Left renal pelvis (tissue), 4 donors: ENCODE measurements at regions not wholly inside any gene's neighbourhood (a gene's known extent, or its start where the extent isn't known, plus 50 kb on each side); places are given as distances from the start of the nearest gene placed in this dataset.
"Not testable (repeated sequence)": the region's sequence is repeated elsewhere in the genome, so short reads cannot be mapped to it uniquely, and the experiment has no call there.

Experiments
- DNase-seq, 4 donors: peaks; one replicate each; pipeline ENCODE4 v3.0.0-alpha.2; 2013; ENCODE audit warnings: low read depth in 4 of 4, low spot score in 3 of 4

DNA sequence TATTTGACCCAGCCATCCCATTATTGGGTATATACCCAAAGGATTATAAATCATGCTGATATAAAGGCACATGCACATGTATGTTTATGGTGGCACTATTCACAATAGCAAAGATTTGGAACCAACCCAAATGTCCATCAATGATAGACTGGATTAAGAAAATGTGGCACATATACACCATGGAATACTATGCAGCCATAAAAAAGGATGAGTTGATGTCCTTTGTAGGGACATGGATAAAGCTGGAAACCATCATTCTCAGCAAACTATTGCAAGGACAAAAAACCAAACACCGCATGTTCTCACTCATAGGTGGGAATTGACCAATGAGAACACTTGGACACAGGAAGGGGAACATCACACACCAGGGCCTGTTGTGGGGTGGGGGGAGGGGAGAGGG lies 147.3 kb upstream of the STK26 start:
- not testable (repeated sequence) for DNase-seq

GRCh38 chrX:131881194-131881593 lies 141.9 kb upstream of the STK26 start:
- DNase-seq = no peak

- DNase-seq = not testable (repeated sequence)
Measured at GRCh38 chrX:131885042-131885441, 138.1 kb upstream of the STK26 start.

DNA sequence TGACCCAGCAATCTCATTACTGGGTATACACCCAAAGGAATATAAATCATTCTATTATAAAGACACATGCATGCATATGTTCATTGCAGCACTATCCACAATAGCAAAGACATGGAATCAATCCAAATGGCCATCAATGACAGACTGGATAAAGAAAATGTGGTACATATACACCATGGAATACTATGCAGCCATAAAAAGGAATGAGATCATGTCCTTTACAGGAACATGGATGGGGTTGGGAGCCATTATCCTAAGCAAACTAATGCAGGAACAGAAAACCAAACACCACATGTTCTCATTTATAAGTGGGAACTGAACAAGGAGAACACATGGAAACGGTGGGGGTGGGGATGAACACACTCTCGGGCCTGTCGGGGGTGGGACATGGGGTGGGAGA lies 129.2 kb upstream of the STK26 start:
- DNase-seq = not testable (repeated sequence)

GRCh38 chrX:131894995-131895394 lies 128.1 kb upstream of the STK26 start:
- peak in 1 of 4 donors; percentile 8 for DNase-seq

GRCh38 chrX:131895807-131896206 lies 127.3 kb upstream of the STK26 start:
- DNase-seq = no peak

DNA sequence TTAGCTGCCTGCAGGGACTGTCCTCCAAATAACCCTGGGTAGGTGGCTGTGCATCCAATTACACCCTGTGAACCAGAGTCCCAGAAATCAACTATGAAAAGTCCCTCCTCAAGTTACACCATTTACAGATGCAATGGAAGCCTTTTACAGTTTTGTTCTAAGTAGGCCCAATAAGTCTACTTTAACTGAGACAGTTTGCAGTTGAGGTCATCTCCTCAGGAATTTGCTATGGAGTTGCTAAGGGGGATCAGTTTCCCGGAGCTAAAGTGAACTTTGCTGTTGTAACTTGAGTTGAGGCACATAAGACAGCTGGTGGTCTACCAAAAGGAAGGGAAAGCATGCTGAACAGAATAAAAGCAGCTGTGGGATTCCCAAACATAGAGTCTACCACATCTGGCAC lies 121.6 kb upstream of the STK26 start:
- DNase-seq = no peak

GRCh38 chrX:131907488-131908314 lies 115.4 kb upstream of the STK26 start:
- no peak for DNase-seq

DNA sequence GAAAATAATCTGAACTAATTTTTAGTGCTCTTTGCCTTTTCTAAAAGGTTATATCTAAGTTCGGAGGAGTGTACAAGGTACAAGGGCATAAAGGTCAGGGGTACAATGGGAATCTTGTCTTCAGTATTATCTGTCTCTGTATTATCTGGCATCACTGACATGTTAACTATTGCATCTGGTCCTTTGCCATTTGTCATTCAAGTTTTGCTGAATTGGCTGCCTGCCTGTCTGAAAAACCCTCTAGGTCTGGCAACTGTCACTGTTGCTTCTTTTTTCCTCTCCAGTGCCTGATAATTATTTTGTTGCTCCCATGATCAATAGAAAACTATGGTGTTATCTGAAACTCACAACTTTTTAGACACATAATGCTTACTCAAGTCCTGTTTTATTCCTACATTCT lies 112.5 kb upstream of the STK26 start:
- DNase-seq = no peak

DNA sequence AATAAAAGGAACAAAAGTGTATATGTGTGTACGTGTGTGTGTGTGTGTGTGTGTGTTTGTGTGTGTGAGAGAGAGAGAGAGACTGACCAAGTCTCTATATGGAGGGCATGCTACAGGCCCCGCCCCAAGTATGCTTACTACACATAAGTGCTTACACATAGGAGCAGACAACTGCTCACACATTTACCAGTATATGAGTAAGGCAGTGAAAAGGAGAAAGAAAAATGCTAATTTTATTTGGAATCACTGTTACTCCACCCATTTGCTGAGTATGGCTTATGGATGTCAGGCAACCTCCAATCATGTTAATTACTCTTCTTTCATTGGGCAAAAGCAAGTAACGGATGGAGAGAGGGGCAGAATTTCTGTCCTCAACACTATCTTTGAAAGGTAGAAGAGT lies 107.6 kb upstream of the STK26 start:
- no peak for DNase-seq

GRCh38 chrX:131917588-131917987 lies 105.5 kb upstream of the STK26 start:
- DNase-seq = no peak

GRCh38 chrX:131918839-131919238 lies 104.3 kb upstream of the STK26 start:
- no peak for DNase-seq

DNA sequence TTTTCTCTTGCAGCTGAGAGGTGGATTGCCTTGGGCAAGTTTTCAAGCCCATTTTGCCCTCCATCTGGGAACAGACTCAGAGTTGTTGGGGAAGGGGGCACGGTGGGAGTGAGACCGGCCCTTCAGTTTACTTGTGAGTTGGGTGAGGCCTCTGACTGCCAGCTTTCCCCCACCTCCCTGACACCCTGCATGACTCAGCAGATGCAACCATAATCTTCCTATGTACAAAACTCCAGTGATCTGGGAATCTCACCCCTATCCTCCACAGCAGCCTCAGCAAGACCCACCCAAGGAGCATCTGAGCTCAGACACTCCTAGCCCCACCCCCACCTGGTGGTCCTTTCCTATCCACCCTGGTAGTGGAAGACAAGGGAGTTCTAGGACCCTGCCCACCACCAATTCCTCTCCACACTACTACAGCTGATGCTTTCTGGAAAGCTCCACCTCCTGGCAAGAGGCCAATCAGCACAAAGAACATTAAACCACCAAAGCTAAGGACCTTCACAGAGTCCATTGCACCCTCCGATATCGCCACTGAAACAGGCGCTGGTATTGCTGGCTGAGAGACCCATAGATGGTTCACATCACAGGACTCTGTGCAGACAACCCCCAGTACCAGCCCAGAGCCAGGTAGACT lies 99.4 kb upstream of the STK26 start:
- no peak for DNase-seq

DNA sequence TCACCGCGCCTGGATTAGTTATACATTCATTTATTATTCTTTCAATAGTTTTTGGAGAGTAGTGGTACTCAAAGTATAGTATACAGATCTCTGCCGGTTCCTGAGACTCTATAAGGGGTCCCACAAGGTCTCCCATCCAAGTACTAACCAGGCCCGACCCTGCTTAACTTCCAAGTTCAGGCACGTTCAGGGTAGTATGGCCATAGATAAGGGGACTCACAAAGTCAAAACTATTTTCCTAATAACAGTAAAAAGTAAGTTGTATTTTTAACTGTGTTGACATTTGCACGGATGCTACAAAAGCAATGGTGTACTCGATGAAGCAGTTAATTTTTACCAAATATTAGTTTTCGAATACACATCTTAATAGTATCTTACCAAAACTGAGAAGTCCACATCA lies 84.4 kb upstream of the STK26 start:
- no peak for DNase-seq

DNA sequence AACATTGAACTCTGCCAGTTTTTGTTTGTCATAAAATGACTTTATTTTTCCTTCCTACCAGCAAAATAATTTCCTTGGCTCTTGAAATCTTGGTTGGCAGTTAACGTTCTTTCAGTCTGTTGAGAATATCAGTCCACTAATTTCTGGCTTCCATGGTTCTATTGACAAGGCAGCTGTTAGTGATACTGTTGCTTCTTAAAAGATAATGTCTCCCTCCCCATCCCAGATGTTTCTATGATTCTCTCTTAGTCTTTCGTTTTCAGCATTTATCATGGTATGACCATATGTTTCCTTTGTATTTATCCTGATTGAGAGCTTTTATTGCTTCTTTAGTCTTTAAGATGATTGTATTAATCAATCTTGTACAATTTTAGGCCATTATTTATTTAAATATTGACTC lies 81.1 kb upstream of the STK26 start:
- DNase-seq = no peak

DNA sequence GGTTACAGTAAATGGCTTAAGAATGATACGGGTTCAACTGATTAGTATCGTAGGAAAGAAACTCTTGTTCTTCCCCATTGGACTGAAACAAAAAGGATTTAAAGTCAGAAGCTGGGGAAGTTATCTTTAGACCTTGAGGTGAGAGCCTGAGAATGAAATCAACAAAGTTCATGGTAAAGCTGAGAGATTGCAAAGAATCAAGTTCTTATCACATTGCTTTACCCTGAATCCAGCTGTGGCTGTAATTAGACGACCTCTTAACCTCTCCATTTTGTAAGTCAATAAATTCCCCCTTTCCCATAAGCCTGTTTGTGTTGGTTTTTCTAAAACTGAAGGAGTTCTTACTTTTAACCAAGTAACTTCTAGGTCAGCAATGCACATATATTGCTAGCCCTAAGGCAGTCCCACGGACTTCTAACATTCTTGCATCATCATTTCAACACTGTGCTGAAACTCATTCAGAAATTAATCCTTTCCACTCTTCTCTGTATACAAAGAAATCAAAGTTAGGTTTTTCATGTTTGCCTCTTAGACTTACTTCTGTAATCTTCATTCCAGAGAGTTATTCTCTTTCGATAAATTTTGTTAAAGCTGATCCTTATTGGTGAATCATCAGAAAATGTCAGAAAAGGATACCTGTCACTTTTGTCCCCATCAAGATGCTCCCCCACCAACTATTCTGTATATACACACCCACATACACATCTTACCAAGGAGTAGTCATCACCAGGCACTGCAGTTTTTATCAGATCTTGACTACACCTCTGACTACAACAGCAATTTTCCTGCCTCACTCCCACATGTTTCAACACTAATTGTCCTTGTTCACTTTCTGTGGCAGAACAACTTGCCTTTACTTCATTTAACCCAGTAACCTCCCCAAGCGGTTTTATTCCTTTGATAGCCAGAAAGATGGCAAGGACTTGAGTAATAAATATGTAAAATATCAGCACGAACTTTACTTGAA lies 77.9 kb upstream of the STK26 start:
- no peak for DNase-seq

- DNase-seq = no peak
Measured at GRCh38 chrX:131951166-131951565, 71.9 kb upstream of the STK26 start.

DNA sequence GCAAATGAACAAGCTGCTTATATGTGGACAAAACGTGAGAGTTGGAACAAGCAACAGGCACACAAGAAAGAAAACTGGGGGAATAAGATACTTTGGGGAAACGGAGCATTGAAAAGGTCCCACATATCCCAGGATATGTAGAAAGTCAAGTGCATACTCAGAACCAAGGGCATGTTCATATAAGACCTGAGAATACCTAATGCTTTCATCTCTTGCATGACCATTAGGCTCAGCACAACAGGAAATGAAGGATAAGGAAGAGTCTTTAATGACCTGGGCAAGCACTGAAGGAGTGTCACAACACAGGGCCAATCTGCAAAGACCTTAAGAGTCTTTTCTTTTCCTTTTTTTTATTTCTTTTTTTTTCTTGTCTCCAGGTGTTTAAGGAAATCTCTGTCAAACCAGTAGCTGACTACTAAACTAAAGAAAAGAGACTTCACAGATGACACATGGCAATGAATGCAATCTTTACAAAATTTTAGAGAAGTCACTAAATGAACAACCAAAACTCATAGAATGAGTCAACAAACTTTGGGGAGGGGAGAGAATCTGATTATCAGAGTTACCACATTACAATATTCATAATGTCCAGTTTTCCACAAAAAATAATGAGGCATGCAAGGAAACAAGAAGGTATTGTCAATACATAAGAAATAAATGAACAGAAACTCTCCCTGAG lies 67.9 kb upstream of the STK26 start:
- no peak for DNase-seq

DNA sequence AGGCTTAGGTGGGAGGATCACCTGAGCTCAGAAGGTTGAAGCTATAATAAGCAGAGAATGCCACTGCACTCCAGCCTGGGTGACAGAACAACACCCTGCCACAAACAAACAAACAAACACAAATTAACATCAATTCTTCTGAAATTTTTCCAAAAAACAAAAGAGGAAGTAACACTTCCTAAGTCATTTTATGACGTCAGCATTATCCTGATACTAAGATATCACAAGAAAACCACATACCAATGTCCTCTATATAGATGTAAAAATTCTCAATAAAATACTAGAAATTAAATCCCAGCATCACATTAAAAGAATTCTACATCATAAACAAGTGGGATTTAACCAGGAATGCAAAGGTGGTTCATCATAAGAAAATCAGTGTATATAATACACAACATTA lies 64.4 kb upstream of the STK26 start:
- no peak for DNase-seq

- DNase-seq = no peak
Measured at GRCh38 chrX:131970347-131970746, 52.8 kb upstream of the STK26 start.
